COLO668 (cell line): ENCODE measurements at regions not wholly inside any gene's neighbourhood (a gene's known extent, or its start where the extent isn't known, plus 50 kb on each side); places are given as distances from the start of the nearest gene placed in this dataset.
A peak's percentile ranks its signal among the peaks of the same experiment; 100 is the strongest.
"Not testable (repeated sequence)": the region's sequence is repeated elsewhere in the genome, so short reads cannot be mapped to it uniquely, and the experiment has no call there.

Experiments
- DNase-seq: peaks from one replicate; lab custom pipeline; 2025; ENCODE audit not compliant: unreplicated experiment; lab: John Stamatoyannopoulos, UW

DNA sequence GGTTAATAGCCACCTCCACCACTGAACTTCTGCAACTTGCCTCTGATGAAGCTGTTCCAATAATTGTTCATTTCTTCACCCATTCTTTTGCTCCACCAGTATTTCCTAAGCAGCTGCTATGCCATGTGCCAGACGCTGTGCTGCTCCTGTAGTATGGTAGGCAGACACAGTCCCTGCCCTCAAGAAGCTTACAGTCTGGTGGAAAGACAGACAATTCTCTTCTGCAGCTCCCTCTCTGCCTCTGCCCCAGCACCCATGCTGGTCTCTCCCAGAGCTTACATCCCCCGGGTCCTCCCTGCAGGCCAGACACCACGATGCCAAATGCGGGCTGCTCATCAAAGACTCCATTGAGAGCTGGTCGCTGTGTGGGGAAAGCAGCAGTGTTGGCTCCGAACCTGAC, 111.6 kb upstream of the ESRRB start:
- no peak for DNase-seq

GRCh38 chr14:76267322-76268046, 108.5 kb upstream of the ESRRB start:
- DNase-seq, result peak; percentile 18

DNA sequence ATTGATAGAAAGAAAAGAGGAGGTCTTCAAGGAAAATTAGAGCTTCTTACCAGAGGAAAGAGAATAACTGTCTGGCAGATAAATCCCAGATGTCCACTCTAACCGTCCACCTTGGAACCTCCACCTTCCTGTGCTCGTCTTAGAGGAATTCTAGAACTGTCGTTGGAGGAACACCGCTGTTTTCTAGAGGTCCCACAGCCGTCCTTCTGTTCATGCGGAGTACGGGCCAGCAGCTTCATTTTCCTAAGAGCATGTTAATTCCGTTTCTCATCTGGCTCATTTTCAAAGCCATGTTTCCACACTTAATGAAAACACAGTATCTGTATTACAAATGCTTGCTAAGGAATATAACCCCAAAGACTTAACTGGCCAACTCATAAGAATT, 107.9 kb upstream of the ESRRB start:
- DNase-seq, result no peak

GRCh38 chr14:76268700-76269099, 107.2 kb upstream of the ESRRB start:
- DNase-seq, result no peak

DNA sequence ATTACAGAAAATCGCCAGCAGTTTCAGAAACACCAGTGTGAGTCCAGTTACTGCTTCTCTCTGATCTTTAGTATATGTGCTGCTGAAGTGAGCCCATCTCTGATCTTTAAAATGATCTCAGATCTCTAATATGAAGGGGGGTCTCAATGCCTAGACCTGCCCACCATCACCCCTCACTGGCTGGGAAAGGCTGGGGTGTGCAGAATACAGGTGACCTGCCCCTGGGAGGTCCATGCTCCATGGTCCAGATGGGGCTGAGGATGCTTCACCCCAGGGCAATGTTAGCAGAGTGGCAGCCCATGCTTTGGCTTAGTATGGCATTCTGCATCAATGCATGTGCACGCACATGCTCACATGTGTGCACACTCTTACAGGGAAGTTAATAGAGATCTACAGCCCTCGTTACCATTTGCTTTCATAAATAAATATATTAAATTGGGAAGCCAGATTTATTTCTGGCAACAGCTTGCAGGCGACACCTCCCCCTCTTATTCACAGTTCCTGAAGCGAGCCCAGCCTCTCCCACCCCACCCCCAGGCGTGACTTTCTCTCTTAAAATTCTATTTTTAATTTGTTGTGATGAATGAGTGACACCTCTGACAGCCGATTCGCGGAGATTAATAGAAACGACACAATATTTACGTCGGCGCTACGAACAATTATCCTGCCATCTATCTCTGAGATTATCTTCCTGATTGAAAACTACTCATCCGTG, 104.7 kb upstream of the ESRRB start:
- DNase-seq, result no peak

- DNase-seq, result no peak
These were observed 103.6 kb upstream of the ESRRB start for GRCh38 chr14:76272349-76272748.

GRCh38 chr14:76272774-76273173, 103.2 kb upstream of the ESRRB start:
- no peak for DNase-seq

- DNase-seq, result no peak
These were observed 102.6 kb upstream of the ESRRB start for GRCh38 chr14:76273346-76273745.

GRCh38 chr14:76274324-76274723, 101.6 kb upstream of the ESRRB start:
- DNase-seq, result no peak

DNA sequence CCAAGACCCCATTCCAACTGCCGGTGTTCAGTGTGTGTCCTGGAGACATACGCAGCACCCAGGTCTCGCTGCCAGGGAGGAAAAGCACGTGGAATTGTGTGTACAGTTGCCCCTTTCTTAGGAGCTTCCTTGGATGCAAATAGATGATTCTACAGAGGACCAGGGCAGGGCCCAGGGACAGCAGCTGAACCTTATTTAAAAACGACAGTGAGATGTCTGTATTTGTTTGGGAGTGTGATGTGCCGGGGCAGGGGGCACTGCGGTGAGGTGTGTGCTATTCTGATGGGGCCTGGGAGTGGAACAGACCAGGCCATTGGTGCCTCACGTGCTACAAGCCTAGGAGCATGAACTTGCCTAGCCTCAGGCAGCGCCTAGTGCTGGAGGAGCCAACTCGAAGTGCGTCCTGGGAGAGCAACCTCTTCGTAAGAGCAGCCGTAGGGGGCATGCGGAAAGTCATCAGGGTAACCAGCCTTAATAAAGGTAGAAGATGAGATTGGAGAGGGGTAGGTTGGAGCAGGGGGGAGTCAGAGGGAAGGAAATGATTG, 98.3 kb upstream of the ESRRB start:
- no peak for DNase-seq

DNA sequence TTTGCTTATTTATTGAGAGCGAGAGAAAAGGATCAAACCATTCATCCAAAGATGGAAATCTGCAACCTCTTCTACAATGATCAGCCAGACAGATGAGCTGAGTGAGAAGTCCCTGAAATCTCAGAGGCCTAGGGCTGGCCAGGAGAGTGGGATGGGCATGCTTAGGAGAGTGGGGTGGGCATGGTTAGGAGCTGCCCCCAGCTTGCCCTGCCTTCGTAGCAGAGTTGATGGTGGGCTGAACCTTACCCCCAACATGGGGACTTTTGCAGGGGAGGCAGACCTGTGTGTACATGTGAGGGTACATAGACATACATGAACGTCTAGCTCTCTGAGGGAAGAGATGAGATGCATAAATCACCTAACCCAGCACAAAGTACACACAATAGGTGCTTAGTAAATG, 95.7 kb upstream of the ESRRB start:
- no peak for DNase-seq

- no peak for DNase-seq
These were observed 93.4 kb upstream of the ESRRB start for GRCh38 chr14:76282581-76282980.

- no peak for DNase-seq
These were observed 88.9 kb upstream of the ESRRB start for GRCh38 chr14:76287063-76287462.

- no peak for DNase-seq
These were observed 86.7 kb upstream of the ESRRB start for GRCh38 chr14:76289276-76289675.

GRCh38 chr14:76292561-76292960, 83.4 kb upstream of the ESRRB start:
- no peak for DNase-seq

- no peak for DNase-seq
These were observed 82.7 kb upstream of the ESRRB start for GRCh38 chr14:76293221-76293620.

DNA sequence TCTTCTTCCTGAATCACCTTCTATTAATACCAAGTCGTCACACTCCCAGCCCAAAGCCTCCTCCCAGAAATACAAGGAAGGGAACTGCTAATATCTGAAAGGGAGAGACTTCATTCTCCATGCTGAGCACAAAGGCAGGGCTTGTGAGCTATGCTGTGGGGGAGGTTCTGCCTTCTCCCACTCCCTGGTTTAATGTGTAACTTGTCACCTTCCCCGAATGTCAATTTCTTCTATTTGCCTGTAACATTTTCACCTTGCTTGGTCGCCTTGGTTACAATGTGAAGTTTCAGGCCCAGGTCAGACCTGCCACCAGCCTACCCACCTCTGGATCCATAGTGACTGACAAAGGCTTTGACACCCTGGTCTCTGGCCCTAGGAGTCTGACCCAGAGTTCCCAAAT, 82.0 kb upstream of the ESRRB start:
- no peak for DNase-seq

DNA sequence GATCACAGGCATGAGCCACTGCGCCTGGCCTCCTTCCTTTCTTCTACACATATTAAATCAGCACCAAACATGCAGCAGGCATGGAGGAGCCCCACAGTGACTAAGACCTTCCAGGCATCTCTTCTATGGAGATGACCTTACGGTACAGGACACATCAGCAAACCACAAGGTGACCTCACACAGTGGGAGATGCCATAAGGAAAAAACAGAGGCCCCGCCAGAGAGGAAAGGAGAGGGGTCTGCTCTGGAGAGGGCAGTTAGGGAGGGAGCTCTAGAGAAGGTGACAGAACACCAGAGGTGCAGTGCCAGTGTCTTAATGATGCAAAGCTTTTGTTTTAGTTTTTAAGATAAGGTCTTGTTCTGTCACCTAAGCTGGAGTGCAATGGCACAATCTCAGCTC, 81.1 kb upstream of the ESRRB start:
- no peak for DNase-seq

DNA sequence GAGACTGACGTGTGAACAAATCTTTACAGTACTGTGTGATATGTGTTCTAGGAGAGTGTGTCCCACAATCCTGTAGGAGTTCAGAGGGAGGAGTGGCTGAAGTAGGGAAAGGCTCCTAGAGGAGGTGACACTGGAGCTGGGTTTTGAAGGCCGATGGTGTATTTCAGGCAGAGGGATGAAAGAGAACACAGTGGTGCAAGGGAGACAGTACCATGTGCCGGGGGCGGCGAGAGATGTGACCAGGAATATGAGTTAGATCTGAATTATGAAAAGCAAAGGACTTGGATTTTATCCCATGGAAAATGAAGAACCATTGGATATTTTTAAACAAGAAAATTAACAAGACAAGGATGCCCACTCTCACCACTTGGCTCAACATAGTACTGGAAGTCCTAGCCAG, 77.0 kb upstream of the ESRRB start:
- DNase-seq, result no peak

DNA sequence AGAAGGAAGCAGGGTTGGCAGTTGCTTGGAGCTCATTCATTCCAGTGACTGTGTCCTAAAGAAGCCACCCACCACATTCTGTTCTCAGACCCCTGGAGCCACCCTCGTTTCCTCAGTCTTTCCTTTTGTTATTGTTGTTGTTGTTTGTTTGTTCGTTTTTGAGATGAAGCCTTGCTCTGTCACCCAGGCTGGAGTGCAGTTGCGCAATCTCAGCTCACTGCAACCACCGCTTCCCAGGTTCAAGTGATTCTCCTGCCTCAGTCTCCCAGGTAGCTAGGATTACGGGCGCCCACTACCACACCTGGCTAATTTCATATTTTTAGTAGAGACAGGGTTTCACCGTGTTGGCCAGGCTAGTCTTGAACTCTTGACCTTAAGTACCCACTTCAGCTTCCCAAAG, 72.7 kb upstream of the ESRRB start:
- DNase-seq, result not testable (repeated sequence)

DNA sequence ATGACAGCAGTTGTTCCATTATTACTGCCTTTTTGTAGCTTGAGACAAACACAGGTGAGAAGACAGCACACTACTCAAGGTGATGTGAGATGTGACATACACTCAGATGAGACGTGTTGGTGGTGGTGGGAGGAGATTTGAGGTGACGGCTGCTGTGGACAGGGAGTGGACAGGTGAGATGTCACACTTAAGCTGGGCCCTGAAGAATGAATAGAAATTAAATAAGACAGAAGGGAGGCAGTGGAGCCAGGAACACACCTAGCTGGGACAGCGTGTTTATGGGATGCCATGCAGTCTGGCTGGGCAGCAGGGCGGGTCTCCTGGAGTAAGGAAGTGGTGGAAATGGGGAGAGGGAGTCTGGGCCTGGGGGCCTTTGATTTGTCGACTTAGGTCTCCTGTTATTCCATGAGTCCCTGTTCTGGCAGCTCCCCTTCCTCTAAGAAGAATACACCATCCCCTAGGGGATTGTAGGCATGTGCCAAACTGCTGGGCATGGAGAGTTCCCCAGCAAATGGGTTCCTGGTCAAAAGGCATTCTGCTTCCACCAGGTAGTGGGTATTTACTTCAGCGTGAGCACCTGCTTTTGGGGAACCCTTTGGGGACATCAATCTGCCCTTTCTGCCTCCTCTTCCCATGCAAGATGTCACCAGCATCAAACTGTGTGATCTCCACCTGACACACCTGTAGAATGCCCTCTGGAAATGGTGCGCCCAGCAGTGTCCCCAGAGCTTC, 71.2 kb upstream of the ESRRB start:
- no peak for DNase-seq

GRCh38 chr14:76305268-76305826, 70.6 kb upstream of the ESRRB start:
- no peak for DNase-seq
